Breast epithelium (tissue), 3 donors: ENCODE measurements at regions not wholly inside any gene's neighbourhood (a gene's known extent, or its start where the extent isn't known, plus 50 kb on each side); places are given as distances from the start of the nearest gene placed in this dataset.

ENCODE experiments used
- POLR2A ChIP-seq: fragments of 450-650 bp; IDR thresholded peaks from one replicate; pipeline ENCODE4 v1.6.1; 2016; ENCODE audit warnings: antibody characterized with exemption, mild to moderate bottlenecking, moderate library complexity
- TF ChIP-seq, protein P1 (sequence below), 3 donors: fragments of 450-650 bp; IDR thresholded peaks; one replicate each; pipeline ENCODE4 v1.5.1; 2016 to 2017; ENCODE audit warnings: antibody characterized with exemption in 3 of 3, mild to moderate bottlenecking in 3 of 3, moderate library complexity in 3 of 3

DNA sequence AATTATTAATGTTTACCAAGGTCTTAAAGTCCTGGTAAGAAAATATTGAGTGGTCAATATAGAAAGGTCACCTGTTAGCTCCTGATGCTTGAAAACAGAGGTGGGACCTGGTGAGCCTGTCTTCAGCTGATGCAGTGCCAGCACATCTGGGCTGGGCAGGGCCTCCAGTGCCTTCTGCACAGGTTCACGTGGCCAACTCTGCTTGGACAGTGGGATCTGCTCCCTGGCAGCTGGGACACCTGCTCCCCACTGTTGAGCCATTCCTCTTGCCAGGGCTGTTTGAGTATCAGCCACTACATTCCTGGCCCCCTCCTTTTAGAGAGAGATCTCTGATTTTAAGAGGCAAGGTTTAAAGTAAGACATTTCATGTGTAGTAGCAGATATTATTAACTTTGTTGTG lies 135.0 kb downstream of the TM9SF2 start:
- TF ChIP-seq, protein P1, sequence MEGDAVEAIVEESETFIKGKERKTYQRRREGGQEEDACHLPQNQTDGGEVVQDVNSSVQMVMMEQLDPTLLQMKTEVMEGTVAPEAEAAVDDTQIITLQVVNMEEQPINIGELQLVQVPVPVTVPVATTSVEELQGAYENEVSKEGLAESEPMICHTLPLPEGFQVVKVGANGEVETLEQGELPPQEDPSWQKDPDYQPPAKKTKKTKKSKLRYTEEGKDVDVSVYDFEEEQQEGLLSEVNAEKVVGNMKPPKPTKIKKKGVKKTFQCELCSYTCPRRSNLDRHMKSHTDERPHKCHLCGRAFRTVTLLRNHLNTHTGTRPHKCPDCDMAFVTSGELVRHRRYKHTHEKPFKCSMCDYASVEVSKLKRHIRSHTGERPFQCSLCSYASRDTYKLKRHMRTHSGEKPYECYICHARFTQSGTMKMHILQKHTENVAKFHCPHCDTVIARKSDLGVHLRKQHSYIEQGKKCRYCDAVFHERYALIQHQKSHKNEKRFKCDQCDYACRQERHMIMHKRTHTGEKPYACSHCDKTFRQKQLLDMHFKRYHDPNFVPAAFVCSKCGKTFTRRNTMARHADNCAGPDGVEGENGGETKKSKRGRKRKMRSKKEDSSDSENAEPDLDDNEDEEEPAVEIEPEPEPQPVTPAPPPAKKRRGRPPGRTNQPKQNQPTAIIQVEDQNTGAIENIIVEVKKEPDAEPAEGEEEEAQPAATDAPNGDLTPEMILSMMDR (IDR thresholded peaks at IDR 0.05): no peak
- no peak for TF ChIP-seq POLR2A
